ENCODE measurements at regions not wholly inside any gene's neighbourhood (a gene's known extent, or its start where the extent isn't known, plus 50 kb on each side); places are given as distances from the start of the nearest gene placed in this dataset.
A peak's percentile ranks its signal among the peaks of the same experiment; 100 is the strongest.

DNA sequence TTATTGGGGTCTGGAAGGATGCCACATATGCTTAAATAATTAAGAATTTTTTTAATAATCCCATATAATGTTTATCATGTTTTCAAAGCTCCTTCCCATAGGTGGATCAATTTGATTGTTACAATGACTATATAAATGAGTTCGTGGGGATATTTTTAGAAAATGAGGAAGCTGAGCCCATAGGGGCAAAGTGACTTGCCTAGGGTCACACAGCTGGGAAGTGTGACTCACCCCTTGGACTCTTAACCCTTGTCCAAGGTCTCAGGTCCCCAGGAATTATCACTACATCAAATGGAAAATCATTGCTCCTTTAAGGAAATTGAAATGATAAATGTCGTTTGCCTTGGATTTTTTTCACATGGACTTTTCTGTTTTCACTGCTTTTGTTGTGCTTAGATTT lies 161.2 kb upstream of the RGMA start:
- Histone ChIP-seq H3K27ac (ENCODE audit: low read depth, low read length) (no peak overlapping the region), H3K4me3 (ENCODE audit: low read length) (no peak overlapping the region), H3K36me3 (ENCODE audit: control insufficient read depth in 2 of 3, insufficient read depth in 3 of 3, low read length in 3 of 3) (no peaks in the 10 kb centered on the region), H3K27me3 (ENCODE audit: control insufficient read depth in 2 of 2, insufficient read depth in 2 of 2, low read length in 2 of 2) (no peaks in the 10 kb centered on the region), H3K4me1 (ENCODE audit: control insufficient read depth in 2 of 2, insufficient read depth in 2 of 2, low read length in 2 of 2) (no peaks in the 10 kb centered on the region), H3K9me3 (ENCODE audit: control insufficient read depth in 2 of 3, low read length in 3 of 3) (no peaks in the 10 kb centered on the region)
- Mint-ChIP-seq H3K4me3 (no peak overlapping the region), H3K4me1 (peaks cover 0 to 9% (median 0%) of the 10 kb centered on the region in 7 donors), H3K27me3 (peaks cover 14 to 34% (median 17%) of the 10 kb centered on the region in 5 donors), H3K27ac (no peak overlapping the region), H3K36me3 (no peaks in the 10 kb centered on the region), H3K9me3 (no peaks in the 10 kb centered on the region)
- ATAC-seq = peak; percentile 65
- no peak for DNase-seq
- CTCF ChIA-PET = no interaction called here
- POLR2A ChIA-PET = no interaction called here
- intact Hi-C loops (cut with micrococcal nuclease) = no loop called here

DNA sequence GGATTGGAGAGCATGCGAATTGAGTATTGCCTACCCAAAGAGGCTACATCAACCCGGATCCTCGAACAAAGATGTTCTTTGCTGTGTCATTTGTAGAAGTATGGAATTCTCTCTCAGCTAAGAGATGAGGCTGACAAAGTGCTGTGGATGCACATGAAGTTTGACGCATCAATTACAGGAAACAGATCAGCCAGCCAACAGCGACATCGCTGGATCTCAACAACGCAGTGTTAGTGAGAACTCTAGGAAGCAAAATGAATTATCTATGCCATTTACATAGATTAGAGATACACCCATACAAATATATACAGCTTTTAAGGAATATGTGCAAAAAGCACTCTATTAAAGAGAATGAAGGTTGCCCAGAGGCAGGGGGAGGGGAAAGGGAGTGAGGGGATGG lies 160.6 kb upstream of the RGMA start:
- Histone ChIP-seq H3K36me3 (ENCODE audit: control insufficient read depth in 2 of 3, insufficient read depth in 3 of 3, low read length in 3 of 3) (no peaks in the 10 kb centered on the region), H3K27ac (ENCODE audit: low read depth, low read length) (no peak overlapping the region), H3K9me3 (ENCODE audit: control insufficient read depth in 2 of 3, low read length in 3 of 3) (no peaks in the 10 kb centered on the region), H3K4me1 (ENCODE audit: control insufficient read depth in 2 of 2, insufficient read depth in 2 of 2, low read length in 2 of 2) (no peaks in the 10 kb centered on the region), H3K4me3 (ENCODE audit: low read length) (no peak overlapping the region), H3K27me3 (ENCODE audit: control insufficient read depth in 2 of 2, insufficient read depth in 2 of 2, low read length in 2 of 2) (no peaks in the 10 kb centered on the region)
- Mint-ChIP-seq H3K4me1 (peaks cover 0 to 9% (median 0%) of the 10 kb centered on the region in 7 donors), H3K27me3 (peaks cover 14 to 39% (median 17%) of the 10 kb centered on the region in 5 donors), H3K9me3 (no peaks in the 10 kb centered on the region), H3K27ac (no peak overlapping the region), H3K36me3 (no peaks in the 10 kb centered on the region), H3K4me3 (no peak overlapping the region)
- POLR2A ChIA-PET = no interaction called here
- CTCF ChIA-PET = no interaction called here
- DNase-seq (no peak), ATAC-seq (no peak)
- intact Hi-C loops (cut with micrococcal nuclease) = no loop called here

DNA sequence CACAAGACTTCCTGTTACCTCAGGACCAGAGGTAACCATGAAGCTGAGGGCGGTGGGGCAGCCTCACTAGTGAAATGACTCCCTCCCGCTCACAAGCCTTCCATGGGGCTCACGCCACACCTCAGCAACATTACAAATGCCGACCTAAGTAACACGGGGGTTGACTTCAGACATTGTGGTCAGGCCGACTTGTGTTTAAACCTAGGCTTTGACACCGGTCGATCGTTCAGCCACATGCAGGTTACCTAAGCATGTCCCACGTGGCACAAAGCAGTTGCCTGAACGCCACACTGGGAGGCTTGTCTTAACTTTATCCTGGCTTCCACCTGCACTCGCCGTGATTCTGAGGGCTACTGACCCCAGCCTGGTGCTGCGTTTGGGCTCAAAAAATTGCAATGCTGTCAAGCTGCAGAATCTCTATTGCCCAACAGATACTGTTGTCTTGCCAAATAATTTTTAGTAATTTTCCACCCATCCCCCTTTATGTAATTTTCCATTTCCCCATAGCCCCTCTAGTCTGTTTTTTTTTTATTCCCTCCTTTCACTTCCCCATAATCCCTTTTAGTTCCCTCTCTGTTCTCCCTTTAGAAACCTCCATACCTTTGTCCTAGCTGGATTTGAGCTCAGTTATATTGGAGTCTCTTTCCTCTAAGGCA lies 158.6 kb upstream of the RGMA start:
- Histone ChIP-seq H3K36me3 (ENCODE audit: control insufficient read depth in 2 of 3, insufficient read depth in 3 of 3, low read length in 3 of 3) (no peaks in the 10 kb centered on the region), H3K9me3 (ENCODE audit: control insufficient read depth in 2 of 3, low read length in 3 of 3) (no peaks in the 10 kb centered on the region), H3K27ac (ENCODE audit: low read depth, low read length) (no peak overlapping the region), H3K27me3 (ENCODE audit: control insufficient read depth in 2 of 2, insufficient read depth in 2 of 2, low read length in 2 of 2) (no peaks in the 10 kb centered on the region), H3K4me3 (ENCODE audit: low read length) (no peak overlapping the region), H3K4me1 (ENCODE audit: control insufficient read depth in 2 of 2, insufficient read depth in 2 of 2, low read length in 2 of 2) (no peaks in the 10 kb centered on the region)
- Mint-ChIP-seq H3K4me1 (peaks cover 0 to 9% (median 0%) of the 10 kb centered on the region in 7 donors), H3K36me3 (no peaks in the 10 kb centered on the region), H3K4me3 (peak overlapping the region in 2 of 10 donors; percentile 56 to 62), H3K27me3 (peaks cover 14 to 39% (median 17%) of the 10 kb centered on the region in 5 donors), H3K9me3 (no peaks in the 10 kb centered on the region), H3K27ac (peak overlapping the region in 3 of 9 donors; percentile 4 to 37 (median 32))
- no peak for ATAC-seq
- ChIA-PET POLR2A (no interaction called here), CTCF (no interaction called here)
- no peak for DNase-seq
- intact Hi-C loops (cut with micrococcal nuclease) = no loop called here

DNA sequence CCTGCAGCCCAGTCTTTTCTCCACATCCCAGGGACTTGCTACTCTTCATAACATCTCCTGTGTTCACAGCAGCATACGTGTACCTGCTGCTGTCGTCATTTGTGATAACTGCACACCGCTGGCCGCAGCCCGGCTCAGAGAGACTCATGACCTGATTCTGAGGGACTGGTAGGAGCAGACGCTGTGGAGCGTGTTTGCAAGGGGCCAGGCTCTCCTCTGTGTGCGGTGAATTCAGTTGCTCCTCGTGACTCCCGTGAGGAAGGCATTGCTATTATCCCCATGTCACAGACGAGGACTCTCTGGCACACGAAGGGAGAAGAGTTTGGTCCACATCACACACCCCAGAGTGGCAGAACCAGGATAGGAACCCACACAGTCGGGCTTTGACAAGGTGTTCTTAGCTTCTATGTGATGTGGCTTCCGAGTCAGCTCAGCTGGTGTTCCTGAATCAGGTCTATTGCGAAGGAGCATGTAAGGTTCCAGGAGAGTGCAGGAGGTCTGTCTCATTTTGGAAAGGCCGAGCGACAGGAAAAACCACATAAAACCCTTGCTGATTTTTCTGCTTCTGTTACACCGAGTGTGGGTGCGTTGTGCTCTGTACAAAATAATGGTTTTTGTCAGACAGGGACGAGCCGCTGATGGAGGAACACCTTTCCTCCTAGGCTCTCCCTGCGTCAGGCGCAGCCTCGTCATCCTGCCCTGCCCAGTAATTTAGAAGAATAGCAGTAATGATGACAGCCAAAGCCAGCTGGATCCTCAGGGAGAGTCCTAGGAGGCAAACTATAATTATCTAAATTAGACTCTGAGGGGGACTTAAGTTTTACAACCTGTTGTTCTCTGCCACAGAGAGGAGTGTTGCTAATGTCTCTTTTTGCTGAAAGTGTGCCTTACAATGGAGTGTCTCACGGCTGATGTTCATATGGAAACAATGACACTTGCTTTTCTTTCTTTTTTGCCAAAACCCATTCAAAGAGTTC lies 157.5 kb upstream of the RGMA start:
- H3K27me3 Mint-ChIP-seq = peaks cover 14 to 39% (median 17%) of the 10 kb centered on the region in 5 donors
- ChIA-PET POLR2A (no interaction called here), CTCF (no interaction called here)
- no peaks in the 10 kb centered on the region for H3K9me3 ChIP-seq (ENCODE audit: control insufficient read depth in 2 of 3, low read length in 3 of 3)
- H3K4me3 ChIP-seq (ENCODE audit: low read length) = no peak overlapping the region
- ATAC-seq (no peak), DNase-seq (no peak)
- intact Hi-C loops (cut with micrococcal nuclease) = no loop called here
- peaks cover 0 to 9% (median 0%) of the 10 kb centered on the region in 7 donors for H3K4me1 Mint-ChIP-seq
- H3K36me3 ChIP-seq (ENCODE audit: control insufficient read depth in 2 of 3, insufficient read depth in 3 of 3, low read length in 3 of 3) = no peaks in the 10 kb centered on the region
- H3K36me3 Mint-ChIP-seq = no peaks in the 10 kb centered on the region
- no peaks in the 10 kb centered on the region for H3K4me1 ChIP-seq (ENCODE audit: control insufficient read depth in 2 of 2, insufficient read depth in 2 of 2, low read length in 2 of 2)
- H3K27me3 ChIP-seq (ENCODE audit: control insufficient read depth in 2 of 2, insufficient read depth in 2 of 2, low read length in 2 of 2) = no peaks in the 10 kb centered on the region
- no peaks in the 10 kb centered on the region for H3K9me3 Mint-ChIP-seq
- peak overlapping the region in 2 of 10 donors; percentile 56 to 62 for H3K4me3 Mint-ChIP-seq
- H3K27ac Mint-ChIP-seq = peak overlapping the region in 2 of 9 donors; percentile 4 to 37
- no peak overlapping the region for H3K27ac ChIP-seq (ENCODE audit: low read depth, low read length)

DNA sequence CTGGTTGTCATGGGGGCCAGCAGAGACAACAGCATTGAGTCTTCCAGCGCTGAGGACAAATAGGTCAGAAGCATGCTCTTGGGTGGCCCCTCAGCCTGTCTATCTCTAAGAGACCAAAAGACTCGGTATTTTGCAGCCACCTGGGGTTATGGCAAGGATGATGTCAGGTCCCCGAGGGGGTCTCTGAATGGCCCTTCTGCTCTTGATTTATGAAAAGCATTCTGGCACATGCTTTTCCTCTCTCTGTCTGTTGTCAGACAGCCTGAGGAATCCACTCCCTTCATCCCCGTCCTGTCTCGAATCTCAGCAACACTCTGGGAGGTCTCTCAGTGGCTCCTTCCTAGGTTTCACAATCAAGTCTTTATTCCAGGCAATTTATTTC lies 156.6 kb upstream of the RGMA start:
- no peak for ATAC-seq
- POLR2A ChIA-PET = no interaction called here
- Histone ChIP-seq H3K4me3 (ENCODE audit: low read length) (no peak overlapping the region), H3K4me1 (ENCODE audit: control insufficient read depth in 2 of 2, insufficient read depth in 2 of 2, low read length in 2 of 2) (no peaks in the 10 kb centered on the region), H3K27ac (ENCODE audit: low read depth, low read length) (no peak overlapping the region), H3K9me3 (ENCODE audit: control insufficient read depth in 2 of 3, low read length in 3 of 3) (no peaks in the 10 kb centered on the region), H3K36me3 (ENCODE audit: control insufficient read depth in 2 of 3, insufficient read depth in 3 of 3, low read length in 3 of 3) (no peaks in the 10 kb centered on the region), H3K27me3 (ENCODE audit: control insufficient read depth in 2 of 2, insufficient read depth in 2 of 2, low read length in 2 of 2) (no peaks in the 10 kb centered on the region)
- Mint-ChIP-seq H3K9me3 (no peaks in the 10 kb centered on the region), H3K27ac (no peak overlapping the region), H3K4me3 (no peak overlapping the region), H3K36me3 (no peaks in the 10 kb centered on the region), H3K27me3 (peaks cover 14 to 39% (median 20%) of the 10 kb centered on the region in 5 donors), H3K4me1 (peaks cover 0 to 9% (median 0%) of the 10 kb centered on the region in 7 donors)
- CTCF ChIA-PET = no interaction called here
- intact Hi-C loops (cut with micrococcal nuclease) = no loop called here
- DNase-seq = no peak

DNA sequence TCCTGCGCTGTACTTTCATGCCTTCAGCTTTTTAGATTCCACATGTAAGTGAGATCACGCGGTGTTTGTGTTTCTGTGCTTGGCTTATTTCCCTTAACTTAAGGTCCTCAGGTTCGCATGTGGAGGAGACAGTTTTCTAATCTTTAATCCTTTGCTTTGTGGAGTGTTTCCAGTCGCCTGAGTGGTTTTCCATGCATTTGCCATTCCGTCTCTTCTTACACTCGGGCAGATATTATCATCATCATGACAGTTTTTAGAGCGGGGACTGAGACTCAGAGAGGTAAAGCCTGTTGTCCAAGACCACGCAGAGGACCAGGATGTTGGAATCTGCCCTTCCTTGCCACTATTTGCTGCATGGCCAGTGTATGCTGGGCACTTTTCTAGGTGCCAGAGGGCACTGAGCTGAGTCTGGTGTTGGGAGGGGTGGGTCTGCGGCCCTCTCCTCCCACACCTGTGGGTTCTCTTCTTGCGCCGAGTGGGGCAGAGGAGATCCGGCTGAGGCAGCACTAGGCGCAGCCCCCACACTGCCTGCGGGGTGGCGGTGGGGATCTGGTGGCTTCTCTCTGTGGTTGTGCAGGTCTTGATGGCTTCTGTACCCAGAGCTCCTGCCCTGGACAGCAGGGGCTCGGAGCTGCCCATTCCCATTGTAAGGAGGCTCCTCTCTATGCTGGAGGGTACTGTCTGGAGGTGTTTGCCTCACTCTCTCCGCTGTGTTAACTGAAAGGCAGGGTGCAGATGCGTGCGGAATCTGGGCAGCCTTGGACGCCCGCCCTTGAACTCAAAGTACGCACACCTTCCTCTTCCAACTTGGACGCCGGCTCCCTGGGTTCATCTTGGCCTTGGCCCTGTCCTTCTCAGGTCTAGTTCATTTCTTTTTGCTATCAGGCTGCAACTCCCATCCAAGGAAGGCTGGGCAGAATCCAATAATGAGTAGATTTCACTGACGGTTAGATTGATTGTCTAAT lies 156.0 kb upstream of the RGMA start:
- POLR2A ChIA-PET = no interaction called here
- Mint-ChIP-seq H3K27ac (peak overlapping the region in 1 of 9 donors; percentile 34), H3K4me3 (no peak overlapping the region), H3K9me3 (no peaks in the 10 kb centered on the region), H3K27me3 (peaks cover 14 to 42% (median 20%) of the 10 kb centered on the region in 5 donors), H3K36me3 (no peaks in the 10 kb centered on the region), H3K4me1 (peaks cover 0 to 9% (median 0%) of the 10 kb centered on the region in 7 donors)
- H3K36me3 ChIP-seq (ENCODE audit: control insufficient read depth in 2 of 3, insufficient read depth in 3 of 3, low read length in 3 of 3) = no peaks in the 10 kb centered on the region
- DNase-seq (no peak), ATAC-seq (no peak)
- intact Hi-C loops (cut with micrococcal nuclease) = no loop called here
- no peak overlapping the region for H3K4me3 ChIP-seq (ENCODE audit: low read length)
- no peaks in the 10 kb centered on the region for H3K27me3 ChIP-seq (ENCODE audit: control insufficient read depth in 2 of 2, insufficient read depth in 2 of 2, low read length in 2 of 2)
- no peak overlapping the region for H3K27ac ChIP-seq (ENCODE audit: low read depth, low read length)
- no peaks in the 10 kb centered on the region for H3K9me3 ChIP-seq (ENCODE audit: control insufficient read depth in 2 of 3, low read length in 3 of 3)
- CTCF ChIA-PET = no interaction called here
- no peaks in the 10 kb centered on the region for H3K4me1 ChIP-seq (ENCODE audit: control insufficient read depth in 2 of 2, insufficient read depth in 2 of 2, low read length in 2 of 2)

All from naive thymus-derived CD4-positive, alpha-beta T cell (primary cell).